IPS-NIHi7 (cell line): ENCODE measurements at regions not wholly inside any gene's neighbourhood (a gene's known extent, or its start where the extent isn't known, plus 50 kb on each side); places are given as distances from the start of the nearest gene placed in this dataset.
"Not testable (repeated sequence)": the region's sequence is repeated elsewhere in the genome, so short reads cannot be mapped to it uniquely, and the experiment has no call there.

ENCODE experiments used
- DNase-seq: peaks from one replicate; pipeline ENCODE4 v3.0.0; 2012; ENCODE audit warnings: mixed read lengths; ENCODE audit errors: extremely low spot score

DNA sequence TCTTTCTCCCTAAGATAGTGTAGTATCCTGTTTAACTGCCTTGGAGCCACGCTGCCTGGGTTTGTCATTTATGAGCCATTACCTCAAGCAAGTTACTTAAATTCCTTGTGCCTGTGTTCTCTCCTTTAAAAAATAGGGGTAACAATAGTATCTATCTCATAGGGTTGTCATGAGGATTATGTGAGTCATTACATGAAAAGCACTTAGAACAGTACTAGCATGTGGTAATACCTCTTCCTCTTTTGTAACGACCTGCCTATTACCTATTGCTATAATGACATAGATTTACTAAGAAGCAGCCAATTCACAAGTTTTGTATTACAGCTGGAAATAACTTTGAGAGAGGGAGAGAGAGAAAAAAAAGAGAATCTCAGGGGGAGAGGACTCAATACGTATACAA is 834.7 kb downstream of the RAPGEF2 start:
- DNase-seq = no peak

GRCh38 chr4:159939681-159940080 is 836.8 kb downstream of the RAPGEF2 start:
- DNase-seq = not testable (repeated sequence)

DNA sequence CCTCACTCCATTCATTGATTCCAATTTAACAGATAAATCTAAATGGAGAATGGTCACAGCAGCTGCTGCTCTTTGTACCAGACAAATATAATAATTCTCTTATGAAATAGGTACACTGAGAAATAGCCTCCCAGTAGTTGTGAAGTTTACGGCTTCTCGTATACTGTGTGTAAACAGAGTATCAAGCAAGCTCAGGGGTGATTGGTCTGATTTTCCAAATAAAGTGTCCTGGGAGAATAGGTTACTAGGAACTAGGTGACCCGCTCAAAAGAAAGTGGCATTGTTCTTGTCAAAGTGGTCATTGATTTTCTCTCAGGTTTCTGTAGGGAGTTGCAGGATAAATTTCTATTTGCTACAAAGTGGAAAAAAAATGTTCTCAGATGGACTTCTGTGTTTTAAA is 838.2 kb downstream of the RAPGEF2 start:
- no peak for DNase-seq

DNA sequence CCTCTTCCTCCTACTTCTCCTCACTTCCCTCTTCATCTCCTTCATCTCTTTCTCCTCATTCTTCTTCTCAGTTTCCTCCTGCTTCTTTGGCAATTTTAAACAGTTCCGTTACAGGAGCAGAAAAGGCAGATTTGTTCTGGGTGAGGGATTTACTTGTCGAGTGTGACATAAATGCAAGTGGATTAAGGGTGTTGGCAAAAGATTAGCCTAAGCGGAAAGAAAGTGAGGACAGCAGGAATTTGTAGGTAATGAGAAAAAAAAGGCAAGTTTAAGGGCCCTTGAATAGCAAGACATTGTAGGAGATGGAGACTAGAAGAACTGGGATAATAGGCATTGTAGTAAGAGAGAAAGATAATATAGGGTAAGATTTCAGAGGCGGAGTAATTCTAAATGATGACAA is 841.6 kb downstream of the RAPGEF2 start:
- no peak for DNase-seq

GRCh38 chr4:159946983-159947615 is 844.2 kb downstream of the RAPGEF2 start:
- DNase-seq = peak; percentile 34

DNA sequence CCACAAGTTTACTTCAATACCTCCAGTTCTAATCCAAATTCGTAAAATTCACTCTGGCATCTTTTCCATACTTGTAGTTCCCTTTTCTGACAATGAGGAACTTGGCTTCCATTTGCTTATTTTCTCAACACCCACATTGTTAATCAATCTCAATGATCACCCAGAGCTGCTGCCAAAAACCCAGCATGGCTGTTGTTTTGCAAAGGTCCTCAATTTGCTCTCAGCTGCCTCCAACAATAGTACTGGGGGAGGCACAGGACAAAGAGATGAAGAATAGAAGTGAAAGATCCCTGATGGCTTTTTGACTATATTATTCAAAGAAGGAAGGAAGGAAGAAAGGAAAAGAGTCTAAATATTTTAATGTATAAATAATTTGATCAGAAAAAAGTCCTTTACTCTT is 847.8 kb downstream of the RAPGEF2 start:
- DNase-seq = no peak

DNA sequence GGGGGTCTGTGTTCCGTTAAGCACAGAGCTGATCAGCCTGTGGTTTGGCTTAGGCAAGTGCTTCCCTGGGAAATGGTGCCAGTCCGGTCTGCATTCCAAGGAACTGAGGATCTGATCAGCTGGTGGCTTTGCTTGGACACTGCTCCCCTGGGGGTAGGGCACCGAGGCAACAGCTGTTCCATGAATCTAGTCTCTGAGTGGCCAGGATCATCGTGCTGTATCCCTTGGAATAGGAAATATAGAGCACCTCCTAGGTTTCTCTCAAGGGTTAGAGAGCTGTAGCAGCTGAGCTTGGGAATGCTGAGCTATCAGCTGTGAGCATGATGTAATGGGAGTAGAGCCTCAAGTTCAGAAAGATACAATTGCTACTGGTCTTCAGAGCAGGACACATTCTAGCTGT is 863.9 kb downstream of the RAPGEF2 start:
- no peak for DNase-seq

- DNase-seq = not testable (repeated sequence)
These were observed 874.1 kb downstream of the RAPGEF2 start for GRCh38 chr4:159976871-159977482.

GRCh38 chr4:159977907-159978617 is 875.2 kb downstream of the RAPGEF2 start:
- no peak for DNase-seq

DNA sequence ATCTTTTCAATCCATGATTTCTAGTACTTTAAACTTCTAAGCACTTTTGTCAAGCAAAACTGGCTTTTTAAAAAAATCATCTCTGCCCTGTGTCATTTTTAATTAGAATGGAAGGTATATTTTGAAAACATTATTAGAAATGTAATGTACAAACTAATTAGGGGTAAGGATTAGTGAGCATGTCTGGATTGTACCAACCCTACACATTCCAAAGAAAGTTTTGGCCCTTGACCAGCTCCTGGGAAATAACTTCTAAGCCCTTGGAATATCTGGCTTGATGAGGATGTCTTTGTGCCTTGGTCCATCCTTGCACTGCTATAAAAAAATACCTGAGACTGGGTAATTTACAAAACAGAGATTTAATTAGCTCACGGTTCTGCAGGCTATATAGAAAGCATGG is 876.5 kb downstream of the RAPGEF2 start:
- no peak for DNase-seq

DNA sequence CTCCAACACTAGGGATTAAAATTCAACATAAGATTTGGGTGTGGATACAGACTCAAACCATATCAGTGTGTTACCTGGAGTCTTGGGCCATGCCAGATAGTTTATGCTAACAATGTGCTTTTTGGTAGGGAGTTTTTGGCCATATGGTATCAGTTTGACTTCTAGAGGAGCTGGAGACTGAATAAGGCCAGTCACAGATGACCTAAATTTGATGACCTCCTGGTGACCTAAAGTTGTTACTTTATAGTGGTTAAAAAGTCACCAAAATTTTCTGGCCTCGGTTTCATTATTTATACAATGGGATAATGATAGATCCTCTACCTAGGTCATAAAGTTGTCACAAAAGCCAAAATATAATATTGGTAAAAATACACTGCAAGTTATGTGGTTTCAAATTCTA is 877.1 kb downstream of the RAPGEF2 start:
- DNase-seq = no peak

- DNase-seq = no peak
These were observed 878.1 kb downstream of the RAPGEF2 start for GRCh38 chr4:159980826-159981468.

DNA sequence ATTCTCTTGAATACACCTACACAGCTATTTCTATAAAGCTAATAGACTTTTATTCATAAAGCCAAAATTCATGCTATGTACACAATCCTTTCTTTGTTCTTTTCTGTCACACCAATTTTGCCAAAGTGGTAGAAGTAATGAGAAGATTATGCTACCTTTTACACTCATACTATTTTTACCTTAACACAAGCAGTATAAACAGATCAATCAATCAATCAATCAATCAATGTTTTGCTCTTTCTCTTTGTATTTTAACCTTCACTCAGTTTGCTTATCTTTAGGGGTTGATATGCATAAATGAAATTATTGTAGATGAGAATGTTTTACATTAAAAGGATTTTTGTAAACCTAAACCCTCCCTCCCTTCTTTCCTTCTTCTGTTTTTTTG is 878.6 kb downstream of the RAPGEF2 start:
- DNase-seq = no peak

GRCh38 chr4:159983082-159983481 is 880.2 kb downstream of the RAPGEF2 start:
- DNase-seq = no peak

GRCh38 chr4:160009656-160010493 is 907.0 kb downstream of the RAPGEF2 start:
- DNase-seq = no peak

DNA sequence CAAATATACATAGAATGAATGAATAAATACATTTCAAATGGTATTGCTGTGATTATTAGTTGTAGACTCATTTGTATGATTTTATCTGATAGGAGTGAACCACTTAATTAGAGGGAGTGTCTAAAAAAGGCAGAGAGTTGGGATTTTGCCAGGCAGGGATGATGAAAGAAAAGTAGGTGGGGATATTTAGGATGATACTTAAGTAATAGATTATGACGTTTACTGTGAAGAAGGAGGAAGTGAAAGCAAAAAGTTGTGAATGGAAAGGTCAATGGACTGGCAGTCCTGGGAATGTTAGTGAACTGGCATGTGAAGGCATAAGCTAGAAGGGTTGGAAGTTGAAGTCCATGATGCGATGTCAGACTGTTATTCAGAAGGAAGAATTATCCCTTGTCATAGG is 917.1 kb downstream of the RAPGEF2 start:
- no peak for DNase-seq

GRCh38 chr4:160020804-160021203 is 917.9 kb downstream of the RAPGEF2 start:
- no peak for DNase-seq

DNA sequence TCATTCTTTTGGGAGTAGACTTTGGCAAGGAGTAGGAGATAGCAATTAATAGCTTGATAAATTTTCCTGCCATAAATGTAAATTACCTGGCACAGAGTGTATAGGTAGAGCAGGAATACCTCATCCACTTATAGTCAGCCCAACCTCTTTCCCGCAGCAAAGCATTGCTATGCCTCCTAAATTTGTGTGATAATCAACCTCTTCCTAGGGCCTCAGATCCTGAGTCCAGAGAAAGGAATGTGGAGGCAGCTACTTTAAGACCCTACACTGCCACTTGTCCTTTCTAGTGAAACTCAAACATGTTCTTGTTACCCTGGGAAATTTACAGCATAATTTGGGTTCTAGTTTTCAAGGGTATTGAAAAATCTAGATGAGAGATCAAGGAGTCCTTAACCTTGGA is 919.0 kb downstream of the RAPGEF2 start:
- DNase-seq = no peak

- no peak for DNase-seq
These were observed 923.8 kb downstream of the RAPGEF2 start for GRCh38 chr4:160026721-160027120.

GRCh38 chr4:160034501-160034900 is 931.6 kb downstream of the RAPGEF2 start:
- DNase-seq = no peak

DNA sequence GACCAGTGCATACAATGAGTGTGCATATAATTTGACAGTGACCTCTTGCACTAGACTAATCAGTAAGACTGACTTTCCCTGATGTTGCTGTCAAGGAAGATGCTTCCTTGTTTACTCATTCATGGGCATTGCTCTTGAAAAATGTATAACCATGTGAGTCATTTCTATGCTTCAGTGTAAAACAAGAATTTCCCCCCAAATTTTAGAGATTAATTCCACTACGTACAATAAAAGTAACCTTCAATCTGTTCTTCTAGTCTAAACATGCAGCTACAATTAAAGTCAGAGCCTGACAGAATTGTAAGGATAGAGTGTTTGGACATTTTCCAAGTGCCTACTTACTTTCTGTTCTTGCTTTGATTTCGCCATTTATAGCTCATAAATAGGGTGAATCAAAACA is 935.7 kb downstream of the RAPGEF2 start:
- no peak for DNase-seq

DNA sequence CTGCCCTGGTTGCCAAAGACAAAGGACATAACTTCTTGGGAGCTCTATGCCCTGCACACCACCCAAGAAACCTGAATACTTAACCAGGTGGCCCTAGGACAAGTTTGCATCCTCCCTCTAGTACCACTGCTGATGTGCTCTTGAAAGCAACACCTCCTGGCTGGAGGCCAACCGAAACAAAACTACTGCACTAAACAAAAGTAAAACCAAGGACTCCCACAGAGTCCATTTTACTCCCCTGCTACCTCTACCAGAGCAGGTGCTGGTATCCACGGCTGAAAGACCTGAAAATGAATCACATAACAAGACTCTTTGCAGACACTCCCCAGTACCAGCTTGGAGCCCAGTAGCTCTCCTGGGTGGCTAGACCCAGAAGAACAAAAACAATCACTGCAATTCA is 941.8 kb downstream of the RAPGEF2 start:
- DNase-seq = no peak
